PC-3 (cell line): ENCODE measurements at regions not wholly inside any gene's neighbourhood (a gene's known extent, or its start where the extent isn't known, plus 50 kb on each side); places are given as distances from the start of the nearest gene placed in this dataset.

Experiments used
- ATAC-seq: fragments of 200-7000 bp; cut with Tn5 transposase; 2 replicates; pipeline ENCODE4 v1.9.1; 2020; ENCODE audit warnings: mild to moderate bottlenecking, moderate library complexity
- BruUV-seq: library from RNA; stranded (reverse); fragments of 400-500 nt; replicated peaks from 2 replicates; lab custom pipeline; 2021; lab: Mats Ljungman, UMichigan
- CTCF ChIA-PET: fragments of 300-600 bp; sonication (Branson Sonifier 250); formaldehyde crosslinking; loops from one replicate; lab custom pipeline; 2022; ENCODE audit warnings: antibody characterized with exemption; lab: Charles Lee
- POLR2A ChIA-PET: fragments of 300-600 bp; sonication (Branson Sonifier 250); formaldehyde crosslinking; loops from one replicate; lab custom pipeline; 2022; ENCODE audit warnings: antibody characterized with exemption; ENCODE audit not compliant: unreplicated experiment; lab: Charles Lee
- DNase-seq: peaks from one replicate; pipeline ENCODE4 v3.0.0-alpha.2; 2015
- H2AFZ ChIP-seq: fragments of 300-600 bp; sonication (generic); 2 replicates; pipeline ENCODE4 v1.6.0; 2016; ENCODE audit warnings: antibody characterized with exemption, low read length
- H3F3A ChIP-seq: fragments of 300-600 bp; sonication (generic); one replicate; pipeline ENCODE4 v1.6.0; 2017; ENCODE audit warnings: antibody characterized with exemption, low read length, control low read depth, mild to moderate bottlenecking; ENCODE audit not compliant: unreplicated experiment
- H3K27ac ChIP-seq: fragments of 300-600 bp; sonication (generic); 2 replicates; pipeline ENCODE4 v1.5.1; 2016; ENCODE audit warnings: mild to moderate bottlenecking, low read length
- H3K27me3 ChIP-seq: fragments of 300-600 bp; sonication (generic); 2 replicates; pipeline ENCODE4 v1.6.1; 2016; ENCODE audit warnings: low read length, mixed read lengths
- H3K36me3 ChIP-seq: fragments of 300-600 bp; sonication (generic); 2 replicates; pipeline ENCODE4 v1.6.1; 2016; ENCODE audit warnings: low read depth, mixed run types, low read length, mixed read lengths
- H3K4me1 ChIP-seq: fragments of 300-600 bp; sonication (generic); 2 replicates; pipeline ENCODE4 v1.5.1; 2016; ENCODE audit warnings: low read length; ENCODE audit not compliant: insufficient read depth
- H3K4me2 ChIP-seq: fragments of 300-600 bp; sonication (generic); 2 replicates; pipeline ENCODE4 v1.6.0; 2016; ENCODE audit warnings: low read length
- H3K4me3 ChIP-seq: fragments of 300-600 bp; sonication (generic); 2 replicates; pipeline ENCODE4 v1.5.1; 2016; ENCODE audit warnings: mild to moderate bottlenecking, low read length, mixed read lengths
- H3K79me2 ChIP-seq: fragments of 300-600 bp; sonication (generic); 2 replicates; pipeline ENCODE4 v1.6.1; 2017; ENCODE audit warnings: low read length, mixed read lengths
- H3K9ac ChIP-seq: fragments of 300-600 bp; sonication (generic); 2 replicates; pipeline ENCODE4 v1.6.0; 2016; ENCODE audit warnings: mild to moderate bottlenecking, low read length
- H3K9me2 ChIP-seq: fragments of 300-600 bp; sonication (generic); replicated peaks from 2 replicates; pipeline ENCODE4 v1.6.1; 2016; ENCODE audit warnings: mixed run types, low read length, mixed read lengths
- H3K9me3 ChIP-seq: fragments of 300-600 bp; sonication (generic); 2 replicates; pipeline ENCODE4 v1.6.1; 2016; ENCODE audit warnings: low read length, mixed read lengths
- H4K20me1 ChIP-seq: fragments of 300-600 bp; sonication (generic); 2 replicates; pipeline ENCODE4 v1.6.1; 2016; ENCODE audit warnings: low read length, mixed read lengths
- EZH2 ChIP-seq: fragments of 300-600 bp; sonication (generic); IDR thresholded peaks from one replicate; pipeline ENCODE4 v1.6.1; 2017; ENCODE audit warnings: antibody characterized with exemption, mild to moderate bottlenecking, low read length; ENCODE audit not compliant: unreplicated experiment
- EZH2phosphoT487 ChIP-seq: fragments of 300-600 bp; sonication (generic); IDR thresholded peaks from 2 replicates; pipeline ENCODE4 v1.6.1; 2018; ENCODE audit warnings: mild to moderate bottlenecking, antibody characterized with exemption, low read length, borderline replicate concordance
- intact Hi-C: fragments of 100-400 bp; cut with micrococcal nuclease; formaldehyde crosslinking; loops from 2 replicates; pipeline ENCODE4 v1.9.0; 2023
- TF ChIP-seq, protein P1 (sequence below): fragments of 300-600 bp; sonication (generic); conservative IDR thresholded peaks from 2 replicates; pipeline ENCODE4 v1.5.1; 2017; ENCODE audit warnings: antibody characterized with exemption, low read depth, mild to moderate bottlenecking, low read length

- ChIA-PET CTCF (no interaction called here), POLR2A (no interaction called here)
- no peak overlapping the region for H2AFZ ChIP-seq
- H3F3A ChIP-seq, result no peaks in the 10 kb centered on the region
- no peak overlapping the region for H3K27ac ChIP-seq
- BruUV-seq, result no TSS peak
- no peaks in the 10 kb centered on the region for H3K36me3 ChIP-seq
- no peak overlapping the region for H3K9ac ChIP-seq
- TF ChIP-seq EZH2 (no peak), EZH2phosphoT487 (no peak)
- TF ChIP-seq, protein P1, sequence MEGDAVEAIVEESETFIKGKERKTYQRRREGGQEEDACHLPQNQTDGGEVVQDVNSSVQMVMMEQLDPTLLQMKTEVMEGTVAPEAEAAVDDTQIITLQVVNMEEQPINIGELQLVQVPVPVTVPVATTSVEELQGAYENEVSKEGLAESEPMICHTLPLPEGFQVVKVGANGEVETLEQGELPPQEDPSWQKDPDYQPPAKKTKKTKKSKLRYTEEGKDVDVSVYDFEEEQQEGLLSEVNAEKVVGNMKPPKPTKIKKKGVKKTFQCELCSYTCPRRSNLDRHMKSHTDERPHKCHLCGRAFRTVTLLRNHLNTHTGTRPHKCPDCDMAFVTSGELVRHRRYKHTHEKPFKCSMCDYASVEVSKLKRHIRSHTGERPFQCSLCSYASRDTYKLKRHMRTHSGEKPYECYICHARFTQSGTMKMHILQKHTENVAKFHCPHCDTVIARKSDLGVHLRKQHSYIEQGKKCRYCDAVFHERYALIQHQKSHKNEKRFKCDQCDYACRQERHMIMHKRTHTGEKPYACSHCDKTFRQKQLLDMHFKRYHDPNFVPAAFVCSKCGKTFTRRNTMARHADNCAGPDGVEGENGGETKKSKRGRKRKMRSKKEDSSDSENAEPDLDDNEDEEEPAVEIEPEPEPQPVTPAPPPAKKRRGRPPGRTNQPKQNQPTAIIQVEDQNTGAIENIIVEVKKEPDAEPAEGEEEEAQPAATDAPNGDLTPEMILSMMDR, result no peak
- no peaks in the 10 kb centered on the region for H3K4me1 ChIP-seq
- intact Hi-C loops, result no loop called here
- no peaks in the 10 kb centered on the region for H3K9me2 ChIP-seq
- no peaks in the 10 kb centered on the region for H3K9me3 ChIP-seq
- no peak overlapping the region for H3K4me3 ChIP-seq
- no peak overlapping the region for H3K4me2 ChIP-seq
- no peak for ATAC-seq
- H3K79me2 ChIP-seq, result no peaks in the 10 kb centered on the region
- no peak for DNase-seq
- H4K20me1 ChIP-seq, result no peaks in the 10 kb centered on the region
- H3K27me3 ChIP-seq, result peaks cover 8% of the 10 kb centered on the region; the same call in 1 of the 2 replicates
These were observed 255.1 kb downstream of the BMP2 start for GRCh38 chr20:7022597-7022996.

DNA sequence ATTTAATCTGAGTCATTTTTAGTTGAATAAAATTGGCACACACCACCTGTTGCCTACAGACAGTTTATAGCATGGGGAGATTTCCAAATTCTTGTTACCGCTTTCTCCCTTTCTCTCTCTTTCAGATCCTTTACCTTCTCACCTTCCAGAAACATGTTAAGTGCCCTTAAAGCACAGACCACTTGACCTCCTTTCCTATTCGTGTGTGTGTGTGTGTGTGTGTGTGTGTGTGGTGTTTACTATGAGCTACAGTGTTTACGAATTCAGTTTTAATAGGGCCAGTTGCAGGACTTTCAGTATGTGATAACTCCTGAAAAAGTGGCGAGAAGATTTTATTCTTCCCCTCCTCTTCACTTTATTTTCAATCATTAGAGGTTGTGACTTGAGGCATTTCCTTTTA lies 258.1 kb downstream of the BMP2 start:
- peaks cover 21% of the 10 kb centered on the region for H3K27me3 ChIP-seq
- H3K27ac ChIP-seq, result no peak overlapping the region
- no peak overlapping the region for H2AFZ ChIP-seq
- H3K9ac ChIP-seq, result no peak overlapping the region
- H3F3A ChIP-seq, result no peaks in the 10 kb centered on the region
- intact Hi-C loops, result no loop called here
- no peaks in the 10 kb centered on the region for H3K79me2 ChIP-seq
- TF ChIP-seq EZH2, result no peak
- ATAC-seq (no peak), DNase-seq (no peak)
- no peak overlapping the region for H3K4me3 ChIP-seq
- no peaks in the 10 kb centered on the region for H3K9me3 ChIP-seq
- H4K20me1 ChIP-seq, result no peaks in the 10 kb centered on the region
- no peak overlapping the region for H3K4me2 ChIP-seq
- POLR2A ChIA-PET, result no interaction called here
- CTCF ChIA-PET, result no interaction called here
- no peaks in the 10 kb centered on the region for H3K4me1 ChIP-seq
- no peaks in the 10 kb centered on the region for H3K36me3 ChIP-seq
- no TSS peak for BruUV-seq
- no peaks in the 10 kb centered on the region for H3K9me2 ChIP-seq

DNA sequence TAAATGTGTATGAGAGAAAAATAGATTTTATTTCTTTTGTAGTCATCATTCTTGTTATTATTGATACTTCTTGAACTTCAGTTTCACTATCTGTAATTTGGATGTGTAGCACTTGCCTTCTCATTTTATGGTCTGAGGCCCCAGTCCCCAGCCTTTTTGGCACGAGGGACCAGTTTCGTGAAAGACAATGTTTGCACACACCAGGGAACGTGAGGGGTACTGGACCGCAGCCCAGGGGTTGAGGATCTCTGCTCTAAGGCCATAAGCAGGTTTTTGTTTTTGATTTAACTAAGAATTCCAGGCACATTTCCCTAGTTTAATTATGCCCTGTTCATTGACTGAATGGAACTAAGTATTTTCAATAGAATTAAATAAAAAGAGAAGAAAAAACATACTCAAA lies 261.5 kb downstream of the BMP2 start:
- TF ChIP-seq EZH2, result no peak
- TF ChIP-seq, protein P1, result no peak
- no peak for TF ChIP-seq EZH2phosphoT487
- CTCF ChIA-PET, result no interaction called here

More for the DNA sequence above, 261.5 kb downstream of the BMP2 start:
- intact Hi-C loops, result no loop called here
- no peaks in the 10 kb centered on the region for H3K79me2 ChIP-seq
- no peak overlapping the region for H2AFZ ChIP-seq
- no peaks in the 10 kb centered on the region for H3K4me1 ChIP-seq
- H3K36me3 ChIP-seq, result no peaks in the 10 kb centered on the region
- no TSS peak for BruUV-seq
- DNase-seq, result no peak
- no peak overlapping the region for H3K9ac ChIP-seq
- no peak overlapping the region for H3K4me3 ChIP-seq
- no peaks in the 10 kb centered on the region for H3K9me3 ChIP-seq
- no peak for ATAC-seq
- peaks cover 28% of the 10 kb centered on the region for H3K27me3 ChIP-seq
- no peaks in the 10 kb centered on the region for H4K20me1 ChIP-seq
- H3K27ac ChIP-seq, result no peak overlapping the region
- POLR2A ChIA-PET, result no interaction called here
- H3F3A ChIP-seq, result no peaks in the 10 kb centered on the region
- no peaks in the 10 kb centered on the region for H3K9me2 ChIP-seq
- no peak overlapping the region for H3K4me2 ChIP-seq
